Activated naive CD8-positive, alpha-beta T cell treated with anti-CD3 and anti-CD28 coated beads, Interleukin-2, amount 50 U/mL, for 24 hours (primary cell): ENCODE measurements at regions not wholly inside any gene's neighbourhood (a gene's known extent, or its start where the extent isn't known, plus 50 kb on each side); places are given as distances from the start of the nearest gene placed in this dataset.

Experiments
- ATAC-seq: fragments of 150-1000 bp; cut with Tn5 transposase; one replicate; pipeline ENCODE4 v1.10.0; 2021
- DNase-seq: peaks from one replicate; pipeline ENCODE4 v3.0.0; 2021
- H3K27ac Mint-ChIP-seq: one replicate; pipeline ENCODE4 v1.8.0; 2021; ENCODE audit warnings: mild to moderate bottlenecking, mixed read lengths
- H3K27me3 Mint-ChIP-seq: one replicate; pipeline ENCODE4 v1.8.0; 2021; ENCODE audit warnings: mixed read lengths
- H3K36me3 Mint-ChIP-seq: one replicate; pipeline ENCODE4 v1.8.0; 2021; ENCODE audit warnings: low read depth, mixed read lengths
- H3K4me1 Mint-ChIP-seq: one replicate; pipeline ENCODE4 v1.8.0; 2021; ENCODE audit warnings: mixed read lengths
- H3K4me3 Mint-ChIP-seq: one replicate; pipeline ENCODE4 v1.8.0; 2021; ENCODE audit warnings: mild to moderate bottlenecking, moderate library complexity, mixed read lengths
- H3K9me3 Mint-ChIP-seq: one replicate; pipeline ENCODE4 v1.8.0; 2021; ENCODE audit warnings: mixed read lengths

DNA sequence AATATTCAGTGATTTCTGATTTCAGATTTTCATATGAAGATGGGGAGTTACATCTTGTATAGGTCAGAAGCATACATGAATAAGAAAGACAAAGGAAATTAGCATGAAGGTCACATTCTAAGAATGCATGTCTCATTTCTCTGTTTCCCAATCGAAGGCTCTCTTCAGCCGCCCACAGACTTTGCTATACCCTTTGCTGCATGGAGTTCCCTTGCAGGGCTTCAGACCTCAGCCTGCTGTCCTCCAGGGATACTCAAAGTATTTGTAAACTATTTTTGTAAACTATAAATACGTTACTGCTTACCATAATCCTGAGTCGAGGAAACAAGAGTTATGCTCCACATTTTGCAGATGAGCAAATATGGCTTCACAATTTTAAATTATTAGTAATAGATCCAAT lies 738.4 kb downstream of the PCDH18 start:
- ATAC-seq (no peak), DNase-seq (no peak)
- no peak overlapping the region for H3K4me3 Mint-ChIP-seq
- no peaks in the 10 kb centered on the region for H3K36me3 Mint-ChIP-seq
- H3K27ac Mint-ChIP-seq = no peak overlapping the region
- H3K9me3 Mint-ChIP-seq = peaks cover 6% of the 10 kb centered on the region
- no peaks in the 10 kb centered on the region for H3K4me1 Mint-ChIP-seq
- no peaks in the 10 kb centered on the region for H3K27me3 Mint-ChIP-seq

DNA sequence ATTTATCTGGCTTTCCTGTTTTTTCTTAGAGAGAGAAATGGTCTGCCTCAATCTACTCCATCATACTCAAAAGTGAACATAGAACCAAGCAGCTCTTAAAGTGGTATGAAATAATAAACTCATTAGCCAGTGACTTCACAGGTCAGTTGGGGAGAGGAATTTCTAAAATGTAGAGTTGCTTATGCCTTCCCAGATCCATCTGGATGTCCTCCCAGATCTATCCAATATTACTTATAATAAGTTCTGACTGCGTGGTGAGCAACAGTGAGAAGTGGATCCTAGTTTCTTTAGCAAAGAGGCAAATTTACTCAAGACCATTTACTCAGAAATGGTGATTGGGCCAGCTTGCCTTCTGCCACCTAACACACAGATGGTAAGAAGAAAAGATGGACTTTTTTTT lies 748.0 kb downstream of the PCDH18 start:
- no peaks in the 10 kb centered on the region for H3K4me1 Mint-ChIP-seq
- H3K36me3 Mint-ChIP-seq = no peaks in the 10 kb centered on the region
- no peaks in the 10 kb centered on the region for H3K27me3 Mint-ChIP-seq
- H3K9me3 Mint-ChIP-seq = peaks cover 3% of the 10 kb centered on the region
- DNase-seq (no peak), ATAC-seq (no peak)
- no peak overlapping the region for H3K4me3 Mint-ChIP-seq
- H3K27ac Mint-ChIP-seq = no peak overlapping the region

DNA sequence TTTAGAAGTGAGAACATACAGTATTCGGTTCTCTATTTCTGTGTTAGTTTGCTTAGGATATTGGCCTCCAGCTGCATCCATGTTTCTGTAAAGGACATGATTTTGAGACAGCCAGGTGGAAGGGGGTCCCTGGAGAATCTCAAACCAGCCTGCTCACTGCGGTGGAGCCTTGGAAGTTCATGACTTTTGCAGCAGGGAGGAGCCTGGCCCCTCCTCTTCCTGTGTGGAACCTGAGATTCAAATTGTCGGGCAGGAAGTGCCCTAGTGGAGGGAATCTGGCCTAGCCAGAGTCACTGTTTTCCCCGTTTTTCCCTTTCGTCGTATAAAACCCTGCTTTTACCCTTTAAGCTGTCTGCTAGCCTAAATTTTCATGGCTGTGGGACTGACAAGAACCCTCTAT lies 762.6 kb downstream of the PCDH18 start:
- peaks cover 11% of the 10 kb centered on the region for H3K9me3 Mint-ChIP-seq
- no peak overlapping the region for H3K27ac Mint-ChIP-seq
- no peak overlapping the region for H3K4me3 Mint-ChIP-seq
- H3K36me3 Mint-ChIP-seq = no peaks in the 10 kb centered on the region
- no peak for DNase-seq
- no peaks in the 10 kb centered on the region for H3K4me1 Mint-ChIP-seq
- no peaks in the 10 kb centered on the region for H3K27me3 Mint-ChIP-seq
- no peak for ATAC-seq

DNA sequence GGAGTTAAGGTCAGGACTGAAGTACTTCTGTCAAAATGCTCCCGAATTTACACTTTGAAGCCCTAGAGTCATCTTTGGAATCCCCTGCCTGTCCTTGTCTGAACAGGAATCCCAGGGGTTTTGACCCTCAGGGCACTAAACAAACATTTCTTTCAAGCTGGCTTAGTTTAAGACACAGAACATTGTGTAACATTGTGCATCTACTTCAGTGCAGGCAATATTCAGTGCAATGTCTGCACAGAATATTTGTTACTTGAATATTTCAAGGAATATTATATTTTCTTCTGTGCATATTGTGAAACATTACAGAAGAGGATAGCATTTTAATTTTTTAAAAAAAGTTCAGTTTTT lies 763.4 kb downstream of the PCDH18 start:
- H3K4me1 Mint-ChIP-seq = no peaks in the 10 kb centered on the region
- no peak overlapping the region for H3K4me3 Mint-ChIP-seq
- ATAC-seq = no peak
- no peak for DNase-seq
- no peaks in the 10 kb centered on the region for H3K36me3 Mint-ChIP-seq
- no peak overlapping the region for H3K27ac Mint-ChIP-seq
- no peaks in the 10 kb centered on the region for H3K27me3 Mint-ChIP-seq
- H3K9me3 Mint-ChIP-seq = peaks cover 11% of the 10 kb centered on the region

DNA sequence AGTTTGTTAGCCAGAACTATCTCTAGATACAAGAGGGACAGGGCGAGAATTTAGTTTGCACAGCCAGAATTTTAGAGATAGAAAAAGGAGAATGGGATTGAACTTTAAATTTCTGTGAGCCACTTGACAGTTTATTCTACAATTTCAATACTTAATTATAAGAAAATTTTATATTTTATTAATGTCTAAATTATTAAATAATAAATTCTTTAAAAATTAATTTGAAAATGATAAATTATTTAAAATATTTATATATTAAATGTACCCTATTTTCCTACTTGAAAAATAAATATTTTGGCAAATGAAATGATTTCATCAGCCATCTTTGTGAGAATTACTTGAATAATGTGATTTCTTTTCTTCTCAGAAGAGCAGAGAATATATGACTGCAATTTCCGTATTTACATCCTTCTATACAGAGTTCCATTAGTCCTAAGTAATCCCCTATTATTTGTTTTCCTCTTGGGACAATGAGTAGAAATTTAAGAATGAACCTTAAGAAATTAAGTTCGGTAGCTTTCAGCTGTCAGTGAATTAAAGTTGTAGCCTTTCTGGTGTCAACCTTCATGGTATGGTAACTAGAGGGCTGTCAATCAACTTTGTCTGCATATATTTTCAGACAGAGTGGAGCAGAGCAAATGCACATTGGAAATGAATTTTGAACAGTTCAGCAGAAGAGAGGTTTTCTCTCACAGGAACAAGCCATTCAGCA lies 763.9 kb downstream of the PCDH18 start:
- DNase-seq = no peak
- no peak for ATAC-seq
- no peak overlapping the region for H3K4me3 Mint-ChIP-seq
- H3K27me3 Mint-ChIP-seq = no peaks in the 10 kb centered on the region
- H3K9me3 Mint-ChIP-seq = peaks cover 11% of the 10 kb centered on the region
- H3K27ac Mint-ChIP-seq = no peak overlapping the region
- H3K4me1 Mint-ChIP-seq = no peaks in the 10 kb centered on the region
- H3K36me3 Mint-ChIP-seq = no peaks in the 10 kb centered on the region

DNA sequence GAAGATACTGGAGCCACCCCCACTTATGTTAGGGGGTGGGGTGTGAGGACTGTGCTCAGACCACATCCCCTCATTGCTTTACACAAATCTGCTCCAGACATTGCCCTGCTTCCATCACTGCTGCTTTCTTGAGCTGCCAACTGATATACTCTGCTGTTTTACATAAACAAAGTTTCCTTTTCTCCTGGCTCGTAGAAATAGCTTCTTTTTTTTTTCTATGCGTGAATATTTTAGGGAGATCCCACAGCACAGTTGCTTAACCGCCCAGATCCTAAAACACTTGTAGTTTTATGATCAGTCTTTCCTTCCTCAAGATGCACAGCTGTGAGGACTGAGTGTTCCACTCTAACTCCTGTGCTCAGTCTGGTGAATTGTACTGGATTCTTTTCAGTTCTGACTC lies 768.4 kb downstream of the PCDH18 start:
- Mint-ChIP-seq H3K9me3 (peaks cover 11% of the 10 kb centered on the region), H3K36me3 (no peaks in the 10 kb centered on the region), H3K27me3 (no peaks in the 10 kb centered on the region), H3K27ac (no peak overlapping the region), H3K4me3 (no peak overlapping the region), H3K4me1 (no peaks in the 10 kb centered on the region)
- no peak for DNase-seq
- no peak for ATAC-seq

DNA sequence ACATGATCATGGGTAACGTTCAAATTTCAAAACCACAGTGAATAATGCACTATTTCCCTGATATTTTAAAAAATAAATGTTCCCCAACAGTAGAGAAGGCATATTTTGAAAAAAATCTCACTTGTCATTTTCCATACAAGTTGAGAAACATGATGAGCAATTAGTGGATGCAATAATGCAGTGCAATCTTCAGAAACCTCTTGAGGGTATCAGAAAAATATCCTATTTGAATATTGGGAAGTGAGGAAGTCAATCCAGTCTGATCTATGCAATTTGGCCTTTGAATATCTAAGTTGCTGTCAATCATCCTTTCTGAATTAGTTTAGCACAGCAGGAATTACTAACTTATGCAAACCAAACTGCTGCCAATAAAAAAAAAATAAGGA lies 776.8 kb downstream of the PCDH18 start:
- ATAC-seq (no peak), DNase-seq (no peak)
- Mint-ChIP-seq H3K36me3 (no peaks in the 10 kb centered on the region), H3K27ac (no peak overlapping the region), H3K27me3 (no peaks in the 10 kb centered on the region), H3K9me3 (peaks cover 3% of the 10 kb centered on the region), H3K4me1 (no peaks in the 10 kb centered on the region), H3K4me3 (no peak overlapping the region)

DNA sequence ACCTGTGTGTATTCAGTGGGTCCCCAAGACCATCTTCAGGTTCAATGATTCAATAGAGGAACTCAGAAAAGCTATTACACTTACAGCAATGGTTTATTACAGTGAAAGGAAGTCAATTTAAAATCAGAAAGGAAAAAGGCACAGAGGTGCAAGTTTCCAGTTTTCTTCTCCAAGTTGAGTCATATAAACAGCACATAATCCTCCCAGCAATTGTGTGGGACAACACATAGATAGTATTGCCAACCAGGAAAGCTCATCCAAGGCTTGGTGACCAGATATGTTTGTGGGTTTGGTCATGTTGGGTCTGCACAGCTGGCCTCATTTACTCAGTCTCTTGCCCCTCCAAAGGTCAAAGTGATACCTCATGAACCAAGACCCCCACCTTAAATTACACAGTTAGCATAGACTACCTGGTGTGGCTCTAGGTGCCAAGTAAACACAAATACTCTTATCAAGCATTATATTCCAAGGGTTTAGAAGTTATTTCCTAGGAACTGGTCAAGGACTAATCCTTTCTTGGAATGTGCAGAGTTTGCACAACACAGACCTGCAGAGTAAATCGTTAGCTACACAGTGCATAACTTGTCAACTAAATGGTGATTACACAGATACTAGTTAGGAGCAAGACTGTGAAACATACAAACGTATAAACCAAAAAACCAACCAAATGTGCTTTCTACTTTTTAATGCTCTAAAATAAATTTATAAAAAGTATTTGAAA lies 777.3 kb downstream of the PCDH18 start:
- Mint-ChIP-seq H3K27ac (no peak overlapping the region), H3K4me3 (no peak overlapping the region), H3K36me3 (no peaks in the 10 kb centered on the region), H3K27me3 (no peaks in the 10 kb centered on the region), H3K9me3 (peaks cover 3% of the 10 kb centered on the region), H3K4me1 (no peaks in the 10 kb centered on the region)
- DNase-seq (no peak), ATAC-seq (no peak)

DNA sequence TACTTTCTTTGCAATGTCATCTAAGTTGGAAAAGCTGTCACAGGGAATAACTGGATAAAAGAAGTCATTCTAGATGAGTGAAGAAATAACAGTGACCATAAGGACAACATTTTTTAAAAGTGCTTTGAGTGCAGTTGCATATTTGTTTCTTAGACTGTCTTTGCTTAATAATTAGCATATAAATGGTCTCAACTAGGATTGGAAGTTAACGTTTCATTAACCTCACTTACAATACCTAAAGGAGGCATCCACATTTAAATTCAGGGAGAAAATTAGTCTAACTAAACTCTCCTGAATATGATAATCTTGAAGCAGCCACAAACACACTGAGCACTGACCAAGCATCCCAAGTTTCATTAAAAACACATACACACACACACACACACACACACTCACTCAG lies 780.7 kb downstream of the PCDH18 start:
- Mint-ChIP-seq H3K4me1 (no peaks in the 10 kb centered on the region), H3K27ac (no peak overlapping the region), H3K9me3 (peaks cover 3% of the 10 kb centered on the region), H3K4me3 (no peak overlapping the region), H3K27me3 (no peaks in the 10 kb centered on the region), H3K36me3 (no peaks in the 10 kb centered on the region)
- ATAC-seq (no peak), DNase-seq (no peak)

DNA sequence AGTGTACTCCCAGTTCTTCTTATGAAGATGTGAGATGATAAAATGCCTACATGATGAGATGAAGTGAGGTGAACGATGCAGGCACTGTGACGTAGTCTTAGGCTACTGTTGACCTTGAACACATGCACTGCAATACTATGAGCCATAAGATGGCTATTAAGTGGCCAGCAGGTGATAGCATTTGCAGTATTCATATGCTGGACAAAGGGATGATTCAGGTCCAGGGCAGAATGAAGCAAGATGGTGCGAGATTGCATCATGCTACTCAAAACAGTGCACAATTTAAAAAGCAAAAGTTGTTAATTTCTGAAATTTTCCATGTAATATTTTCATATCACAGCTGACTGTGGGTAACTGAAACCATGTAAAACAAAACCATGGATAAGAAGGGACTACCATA lies 781.4 kb downstream of the PCDH18 start:
- no peak for DNase-seq
- no peak for ATAC-seq
- no peak overlapping the region for H3K27ac Mint-ChIP-seq

DNA sequence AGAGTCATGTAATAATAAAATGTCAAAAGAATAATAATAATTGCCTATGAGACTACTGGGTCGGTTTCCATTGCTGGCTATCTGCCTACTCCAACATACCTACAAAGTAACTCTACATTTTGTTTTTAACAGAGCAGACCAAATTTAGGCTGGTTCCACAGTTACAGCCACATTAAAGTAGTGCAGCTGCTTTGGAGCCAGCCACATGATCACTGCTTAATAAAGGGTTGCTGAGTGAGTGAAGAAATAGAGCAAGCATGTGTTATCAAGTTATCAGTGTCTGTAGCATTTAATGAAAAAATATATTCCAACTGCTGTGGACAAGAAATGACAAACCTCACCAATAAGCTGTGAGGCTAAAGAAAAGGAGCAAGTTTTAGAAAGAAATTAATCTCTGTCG lies 782.3 kb downstream of the PCDH18 start:
- Mint-ChIP-seq H3K27ac (no peak overlapping the region), H3K9me3 (peaks cover 3% of the 10 kb centered on the region), H3K4me1 (no peaks in the 10 kb centered on the region), H3K36me3 (no peaks in the 10 kb centered on the region), H3K27me3 (no peaks in the 10 kb centered on the region), H3K4me3 (no peak overlapping the region)
- no peak for DNase-seq
- no peak for ATAC-seq

More for the DNA sequence above, 781.4 kb downstream of the PCDH18 start:
- Mint-ChIP-seq H3K9me3 (peaks cover 3% of the 10 kb centered on the region), H3K36me3 (no peaks in the 10 kb centered on the region), H3K4me3 (no peak overlapping the region), H3K4me1 (no peaks in the 10 kb centered on the region), H3K27me3 (no peaks in the 10 kb centered on the region)

DNA sequence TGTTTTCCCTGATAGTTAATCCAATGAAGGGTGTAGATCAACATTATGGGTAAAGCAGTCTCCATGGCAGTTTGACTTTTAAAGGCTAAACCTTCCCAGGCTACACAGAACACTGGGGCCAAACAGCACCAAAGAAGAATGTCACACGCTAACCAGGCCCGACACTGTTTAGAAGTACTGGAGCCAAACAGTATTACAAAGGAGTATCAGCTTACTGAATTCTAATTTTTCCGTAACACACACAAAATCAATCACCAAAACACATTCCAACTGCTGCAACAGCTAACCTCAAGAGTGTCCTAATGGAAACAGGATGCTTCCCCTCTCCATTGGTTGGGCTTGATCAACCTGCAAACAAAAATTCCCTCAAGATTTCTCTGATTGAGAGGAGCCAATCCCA lies 783.5 kb downstream of the PCDH18 start:
- H3K27me3 Mint-ChIP-seq = no peaks in the 10 kb centered on the region
- H3K36me3 Mint-ChIP-seq = no peaks in the 10 kb centered on the region
- DNase-seq (no peak), ATAC-seq (no peak)
- H3K4me3 Mint-ChIP-seq = no peak overlapping the region
- peaks cover 4% of the 10 kb centered on the region for H3K9me3 Mint-ChIP-seq
- H3K4me1 Mint-ChIP-seq = no peaks in the 10 kb centered on the region
- H3K27ac Mint-ChIP-seq = no peak overlapping the region

DNA sequence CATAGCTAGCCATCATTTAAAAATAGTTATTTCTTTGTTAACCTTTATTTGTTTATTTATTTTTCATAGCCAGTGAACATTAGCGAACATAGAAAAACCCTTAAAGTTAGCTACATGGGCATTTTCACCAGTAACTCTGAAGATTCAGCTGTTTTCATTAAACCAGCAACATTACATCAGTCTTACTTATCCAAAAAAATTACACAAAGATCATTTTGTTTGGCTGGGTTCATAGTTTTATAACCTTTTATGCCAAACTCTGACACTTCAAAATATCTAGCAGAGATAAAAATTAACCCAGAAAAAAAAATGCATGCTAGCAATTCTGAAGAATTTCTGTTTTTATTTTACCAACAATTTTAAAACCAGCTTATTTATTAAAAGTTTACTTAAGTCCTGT lies 784.1 kb downstream of the PCDH18 start:
- DNase-seq = no peak
- Mint-ChIP-seq H3K36me3 (no peaks in the 10 kb centered on the region), H3K4me1 (no peaks in the 10 kb centered on the region), H3K27ac (no peak overlapping the region), H3K9me3 (peaks cover 7% of the 10 kb centered on the region), H3K27me3 (no peaks in the 10 kb centered on the region), H3K4me3 (no peak overlapping the region)
- no peak for ATAC-seq

DNA sequence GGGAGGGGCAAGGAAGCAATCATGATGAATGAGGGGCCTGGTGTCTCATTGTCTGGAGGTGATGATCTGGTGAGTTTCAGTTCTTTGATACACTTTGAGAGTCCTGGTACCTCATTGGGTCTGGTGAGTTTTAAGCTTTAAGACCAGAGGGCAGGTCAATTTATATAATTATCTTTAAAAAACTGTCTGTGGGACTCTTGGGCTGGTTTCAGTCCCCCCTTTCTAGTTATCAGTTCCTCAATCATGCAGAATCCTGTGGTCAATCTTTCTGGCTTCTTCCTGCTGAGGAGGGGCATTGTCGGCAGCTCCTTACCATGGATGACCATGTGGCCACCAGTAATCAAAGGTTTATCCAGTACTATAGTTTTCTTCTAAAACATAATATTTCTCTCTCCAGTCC lies 789.1 kb downstream of the PCDH18 start:
- peaks cover 5% of the 10 kb centered on the region for H3K9me3 Mint-ChIP-seq
- ATAC-seq (no peak), DNase-seq (no peak)
- no peaks in the 10 kb centered on the region for H3K27me3 Mint-ChIP-seq
- H3K4me1 Mint-ChIP-seq = no peaks in the 10 kb centered on the region
- no peak overlapping the region for H3K4me3 Mint-ChIP-seq
- no peaks in the 10 kb centered on the region for H3K36me3 Mint-ChIP-seq
- no peak overlapping the region for H3K27ac Mint-ChIP-seq

DNA sequence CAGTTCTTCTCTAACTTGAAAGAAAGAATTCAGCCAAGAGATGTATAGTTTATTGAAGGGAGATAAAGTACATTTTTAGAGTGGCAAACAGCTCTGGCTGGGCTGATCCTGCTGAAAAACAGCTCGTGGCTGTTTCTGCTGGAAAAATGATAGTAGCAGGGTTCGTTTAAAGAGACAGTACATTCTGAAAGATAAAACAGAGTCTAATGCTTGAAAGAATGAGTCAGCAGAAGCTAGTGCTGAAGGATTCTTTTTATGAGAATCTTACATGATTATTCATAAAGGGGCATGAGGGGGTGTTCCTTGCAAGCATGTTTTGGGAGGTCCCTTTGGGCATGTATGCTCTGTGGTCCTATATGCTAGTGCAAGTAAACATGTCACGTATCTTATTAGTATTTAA lies 790.0 kb downstream of the PCDH18 start:
- Mint-ChIP-seq H3K9me3 (peaks cover 5% of the 10 kb centered on the region), H3K27me3 (no peaks in the 10 kb centered on the region), H3K36me3 (no peaks in the 10 kb centered on the region), H3K27ac (no peak overlapping the region), H3K4me1 (no peaks in the 10 kb centered on the region), H3K4me3 (no peak overlapping the region)
- ATAC-seq = no peak
- no peak for DNase-seq

DNA sequence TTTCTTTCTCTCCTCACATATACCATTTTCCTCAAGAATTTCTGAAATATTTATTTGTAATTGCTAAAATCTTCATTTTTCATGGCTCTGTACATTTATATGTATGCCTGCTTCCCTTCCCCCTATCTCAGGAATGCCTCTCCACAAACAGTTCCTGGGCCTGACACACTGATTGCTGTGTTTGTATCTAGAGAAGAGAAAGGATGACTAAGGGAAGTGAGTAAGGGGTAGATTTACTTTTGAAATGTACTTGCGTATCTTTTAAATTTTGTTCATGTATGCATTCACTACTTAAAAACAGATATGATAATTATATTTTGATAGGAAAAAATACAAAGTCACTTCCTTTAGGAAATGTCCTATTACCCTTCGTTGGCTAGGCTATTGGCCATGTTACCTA lies 790.8 kb downstream of the PCDH18 start:
- Mint-ChIP-seq H3K27me3 (no peaks in the 10 kb centered on the region), H3K9me3 (peaks cover 5% of the 10 kb centered on the region), H3K27ac (no peak overlapping the region), H3K36me3 (no peaks in the 10 kb centered on the region), H3K4me1 (no peaks in the 10 kb centered on the region), H3K4me3 (no peak overlapping the region)
- ATAC-seq (no peak), DNase-seq (no peak)
